LHCN-M2 (cell line): ENCODE measurements at regions not wholly inside any gene's neighbourhood (a gene's known extent, or its start where the extent isn't known, plus 50 kb on each side); places are given as distances from the start of the nearest gene placed in this dataset.
"Not testable (repeated sequence)": the region's sequence is repeated elsewhere in the genome, so short reads cannot be mapped to it uniquely, and the experiment has no call there.

ENCODE experiments used
- DNase-seq: peaks from one replicate; pipeline ENCODE4 v3.0.0-alpha.2; 2012; ENCODE audit warnings: low read depth

DNA sequence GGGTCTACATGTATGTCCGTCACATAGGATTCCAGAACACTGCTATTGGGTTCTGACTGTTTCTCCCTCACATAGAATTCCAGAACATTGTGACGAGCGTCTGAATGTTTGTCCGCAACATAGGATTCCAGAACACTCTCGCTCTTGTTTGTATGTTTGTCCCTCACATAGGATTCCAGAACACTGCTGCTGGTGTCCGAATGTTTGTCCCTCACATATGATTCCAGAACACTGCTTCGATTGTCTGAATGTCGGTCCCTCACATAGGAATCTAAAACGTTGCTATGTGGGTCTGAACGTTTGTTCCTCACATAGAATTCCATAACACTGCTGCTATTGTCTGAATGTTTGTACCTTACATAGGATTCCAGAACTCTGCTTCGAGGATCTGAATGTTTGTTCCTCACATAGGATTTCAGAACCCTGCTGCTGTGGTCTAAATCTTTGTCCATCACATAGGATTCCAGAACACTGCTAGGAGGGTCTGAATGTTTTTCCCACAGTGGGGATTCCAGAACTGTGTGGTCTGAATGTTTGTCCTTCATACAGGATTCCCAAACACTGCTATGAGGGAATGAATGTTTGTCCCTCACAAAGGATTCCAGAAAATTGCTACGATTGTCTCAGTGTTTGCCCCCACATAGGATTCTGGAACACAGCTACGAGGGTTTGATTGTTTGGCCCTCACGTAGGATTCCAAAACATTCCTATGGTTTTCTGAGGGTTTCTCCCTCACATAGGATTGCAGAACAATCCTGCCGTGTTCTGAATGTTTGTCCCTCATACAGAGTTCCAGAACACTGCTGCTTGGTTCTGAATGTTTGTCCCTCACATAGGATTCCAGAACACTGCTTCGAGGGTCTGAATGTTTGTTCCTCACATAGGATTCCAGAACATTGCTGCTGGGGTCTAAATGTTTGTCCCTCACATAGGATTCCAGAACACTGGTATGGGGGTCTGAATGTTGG is 220.5 kb downstream of the FOXD4L6 start:
- no peak for DNase-seq

DNA sequence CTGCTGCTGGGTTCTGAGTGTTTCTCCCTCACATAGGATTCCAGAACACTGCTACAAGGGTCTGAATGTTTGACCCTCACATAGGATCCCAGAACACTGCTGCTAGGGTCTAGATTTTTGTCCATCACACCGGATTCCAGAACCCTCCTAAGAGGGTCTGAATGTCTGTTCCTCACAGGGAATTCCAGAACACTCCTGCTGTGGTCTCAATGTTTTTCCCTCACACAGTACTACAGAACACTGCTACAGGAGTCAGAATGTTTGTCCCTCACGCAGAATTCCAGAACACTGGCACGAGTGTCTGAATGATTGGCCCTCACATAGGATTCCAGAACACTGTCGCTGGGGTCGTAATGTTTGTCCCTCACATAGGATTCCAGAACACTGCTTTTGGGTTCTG is 221.6 kb downstream of the FOXD4L6 start:
- DNase-seq: not testable (repeated sequence)

DNA sequence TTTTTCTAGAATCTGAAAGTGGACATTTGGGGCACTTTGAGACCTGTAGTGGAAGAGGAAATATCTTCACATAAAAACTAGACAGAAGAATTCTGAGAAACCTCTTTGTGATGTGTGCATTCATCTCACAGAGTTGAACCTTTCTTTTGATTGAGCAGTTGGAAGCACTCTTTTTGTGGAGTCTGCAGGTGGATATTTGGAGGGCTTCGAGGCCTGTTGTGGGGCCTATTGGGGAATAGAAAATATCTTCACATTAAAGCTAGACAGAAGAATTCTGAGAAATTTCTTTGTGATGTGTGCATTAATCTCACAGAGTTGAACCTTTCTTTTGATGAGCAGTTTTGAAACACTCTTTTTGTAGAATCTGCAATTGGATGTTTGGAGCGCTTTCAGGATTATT is 236.2 kb downstream of the FOXD4L6 start:
- not testable (repeated sequence) for DNase-seq

DNA sequence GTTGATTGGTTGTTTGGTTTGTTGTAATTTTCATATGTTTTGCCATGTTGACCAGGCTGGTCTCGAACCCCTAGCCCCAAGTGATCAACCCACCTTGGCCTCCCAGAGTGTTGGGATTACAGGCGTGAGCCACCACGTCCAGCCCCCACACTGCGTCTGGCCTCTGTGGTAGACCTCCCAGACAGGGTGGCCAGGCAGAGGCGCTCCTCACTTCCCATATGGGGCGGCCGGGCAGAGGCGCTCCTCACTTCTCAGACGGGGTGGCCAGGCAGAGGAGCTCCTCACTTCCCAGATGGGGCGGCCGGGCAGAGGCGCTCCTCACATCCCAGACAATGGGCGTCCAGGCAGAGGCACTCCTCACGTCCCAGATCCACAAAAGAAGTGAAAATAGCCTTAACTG is 242.6 kb downstream of the FOXD4L6 start:
- DNase-seq: not testable (repeated sequence)

DNA sequence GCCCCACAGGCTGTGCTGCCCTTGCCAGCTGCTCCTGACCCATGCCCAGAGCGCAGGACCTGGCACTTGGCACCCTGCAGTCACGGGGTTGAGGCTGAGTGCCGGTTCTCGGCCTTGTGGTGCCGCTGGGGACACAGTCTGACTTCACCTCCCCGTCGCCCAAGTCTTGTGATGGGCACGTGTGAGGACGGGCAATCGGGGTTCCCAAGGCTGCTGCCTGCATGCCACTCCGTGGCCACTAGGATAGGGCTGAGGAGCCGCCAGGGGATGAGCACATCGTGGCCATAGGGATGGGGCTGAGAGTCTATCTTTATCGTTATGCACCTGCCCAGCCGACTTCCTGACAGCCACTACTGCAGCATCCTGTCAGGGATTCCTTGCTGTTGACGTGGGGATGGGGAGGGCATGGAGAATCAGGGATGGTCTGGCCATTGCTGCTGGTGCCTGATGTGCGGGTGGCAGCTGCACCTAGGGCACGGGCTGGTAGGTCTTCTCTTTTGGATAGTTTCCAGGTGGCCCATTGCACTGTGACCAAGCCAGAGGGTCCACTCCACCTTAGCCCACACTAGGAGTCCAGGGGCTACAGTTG is 243.5 kb downstream of the FOXD4L6 start:
- DNase-seq: not testable (repeated sequence)

DNA sequence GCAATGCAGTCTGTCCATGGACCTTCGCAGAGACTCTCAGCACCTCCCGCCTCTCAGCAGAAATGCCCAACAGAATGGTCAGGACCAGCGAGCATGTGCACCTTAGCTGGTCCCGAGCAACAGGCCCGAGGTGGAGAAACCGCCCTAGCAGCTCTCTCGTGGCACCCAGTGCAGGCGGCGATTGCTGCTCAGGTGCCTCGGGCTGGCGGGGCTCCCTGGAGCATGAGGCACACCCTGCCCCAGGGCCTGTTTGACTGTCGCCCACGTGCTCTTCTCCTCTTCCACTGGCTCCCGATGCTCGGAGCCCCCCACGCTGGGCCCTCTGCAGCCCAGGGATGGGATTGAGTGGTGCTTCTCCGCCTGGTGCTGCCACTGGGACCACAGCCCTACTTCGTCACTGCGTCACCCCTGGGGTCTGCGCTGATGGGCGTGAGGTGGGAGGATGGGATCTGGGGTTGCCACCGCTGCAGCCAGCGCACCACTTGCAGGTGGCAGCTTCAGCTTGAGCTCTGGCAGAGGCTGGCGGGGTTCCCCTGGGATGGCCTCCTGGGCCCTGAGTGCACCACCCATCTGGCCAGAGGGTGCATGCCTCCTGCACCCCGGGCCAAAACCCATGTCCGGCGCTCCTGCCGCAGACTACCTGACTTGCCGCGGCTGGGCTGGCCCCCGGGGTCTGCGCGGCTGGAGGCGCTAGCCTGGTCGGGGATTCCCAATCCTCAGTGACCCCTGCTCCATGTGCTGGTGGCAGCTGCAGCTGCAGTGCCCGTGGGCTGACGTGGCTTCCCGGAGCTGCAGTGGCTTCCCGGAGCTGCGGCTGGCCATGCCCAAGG is 244.2 kb downstream of the FOXD4L6 start:
- no peak for DNase-seq

DNA sequence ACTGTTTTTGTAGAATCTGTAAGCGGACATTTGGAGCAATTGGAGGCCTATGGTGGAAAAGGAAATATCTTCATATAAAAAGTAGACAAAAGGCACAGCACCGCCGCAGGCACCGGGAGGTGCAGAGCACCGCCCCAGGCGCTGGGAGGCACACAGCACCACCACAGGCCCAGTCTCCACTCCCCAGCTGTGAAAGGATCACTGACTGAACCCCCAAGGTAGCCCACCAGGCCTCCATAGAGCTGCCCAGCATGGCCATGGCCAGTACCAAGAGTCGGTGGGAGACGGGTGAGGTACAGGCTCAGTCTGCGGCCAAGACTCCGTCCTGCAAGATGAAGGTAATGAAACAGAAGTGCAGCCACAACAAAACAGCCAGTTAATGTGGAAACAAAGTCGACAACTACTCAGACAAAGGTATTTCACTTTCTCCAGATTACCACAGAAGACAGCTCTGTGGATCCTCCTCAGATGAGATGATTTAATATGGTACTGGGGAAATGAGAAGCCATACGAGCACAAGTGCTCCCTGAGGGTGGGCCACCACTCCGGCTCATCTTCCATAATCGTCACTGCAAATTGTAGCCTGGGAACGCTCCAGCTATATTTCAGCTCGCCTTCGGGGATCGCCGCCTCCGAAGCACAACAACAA is 244.9 kb downstream of the FOXD4L6 start:
- DNase-seq: not testable (repeated sequence)

DNA sequence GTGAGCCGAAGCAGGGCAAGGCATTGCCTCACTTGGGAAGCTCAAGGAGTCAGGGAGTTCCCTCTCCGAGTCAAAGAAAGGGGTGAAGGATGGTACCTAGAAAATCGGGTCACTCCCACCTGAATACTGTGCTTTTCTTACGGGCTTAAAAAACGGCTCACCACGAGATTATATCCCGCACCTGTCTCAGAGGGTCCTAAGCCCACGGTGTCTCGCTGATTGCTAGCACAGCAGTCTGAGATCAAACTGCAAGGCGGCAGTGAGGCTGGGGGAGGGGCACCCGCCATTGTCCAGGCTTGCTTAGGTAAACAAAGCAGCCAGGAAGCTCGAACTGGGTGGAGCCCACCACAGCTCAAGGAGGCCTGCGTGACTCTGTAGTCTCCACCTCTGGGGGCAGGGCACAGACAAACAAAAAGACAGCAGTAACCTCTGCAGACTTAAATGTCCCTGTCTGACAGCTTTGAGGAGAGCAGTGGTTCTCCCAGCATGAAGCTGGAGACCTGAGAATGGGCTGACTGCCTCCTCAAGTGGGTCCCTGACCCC is 254.7 kb downstream of the FOXD4L6 start:
- DNase-seq: not testable (repeated sequence)

DNA sequence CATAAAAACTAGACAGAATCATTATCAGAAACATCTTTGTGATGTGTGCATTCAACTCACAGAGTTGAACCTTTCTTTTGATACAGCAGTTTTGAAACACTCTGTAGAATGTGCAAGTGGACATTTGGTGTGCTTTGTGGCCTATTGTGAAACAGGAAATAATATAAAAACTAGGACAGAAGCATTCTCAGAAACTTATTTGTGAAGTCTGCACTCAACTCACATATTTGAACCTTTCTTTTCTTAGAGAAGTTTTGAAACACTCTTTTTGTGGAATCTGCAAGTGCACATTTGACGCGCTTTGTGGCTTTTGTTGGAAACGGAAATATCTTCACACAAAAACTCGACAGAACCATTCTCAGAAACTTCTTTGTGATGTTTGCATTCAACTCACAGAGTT is 260.0 kb downstream of the FOXD4L6 start:
- not testable (repeated sequence) for DNase-seq
